Kidney (tissue), 13 donors: ENCODE measurements at regions not wholly inside any gene's neighbourhood (a gene's known extent, or its start where the extent isn't known, plus 50 kb on each side); places are given as distances from the start of the nearest gene placed in this dataset.

Experiments
- DNase-seq, 5 donors: peaks; one replicate each; pipeline ENCODE4 v3.0.0-alpha.2; 2013 to 2020
- FAIRE-seq: peaks from 2 replicates; lab custom pipeline; 2012; peaks lifted over from hg19 to GRCh38; lab: Jason Lieb, UNC
- H3K27ac ChIP-seq, 2 donors: one replicate each; pipeline ENCODE4 v1.7.0; 2013; ENCODE audit warnings: low read depth in 2 of 2, low read length in 2 of 2, inconsistent platforms in 1 of 2
- H3K27me3 ChIP-seq: one replicate; pipeline ENCODE4 v1.7.1; 2013; ENCODE audit warnings: low read length, inconsistent platforms; ENCODE audit not compliant: control insufficient read depth, insufficient read depth
- H3K36me3 ChIP-seq, 3 donors: one replicate each; pipeline versions ENCODE4 v1.7.0 to v1.7.1; 2013; ENCODE audit warnings: low read length in 3 of 3, control low read depth in 1 of 3, inconsistent platforms in 1 of 3; ENCODE audit not compliant: insufficient read depth in 3 of 3, control insufficient read depth in 2 of 3
- H3K4me1 ChIP-seq, 3 donors: one replicate each; pipeline versions ENCODE4 v1.7.0 to v1.7.1; 2013; ENCODE audit warnings: low read length in 3 of 3, inconsistent platforms in 1 of 3, low read depth in 1 of 3; ENCODE audit not compliant: control insufficient read depth in 2 of 3, insufficient read depth in 2 of 3
- H3K4me3 ChIP-seq, 3 donors: one replicate each; pipeline versions ENCODE4 v1.7.0 to v1.8.1; 2013; ENCODE audit warnings: low read length in 3 of 3, control low read depth in 1 of 3, inconsistent platforms in 1 of 3
- H3K9ac ChIP-seq, 3 donors: one replicate each; pipeline versions ENCODE4 v1.7.0 to v1.7.1; 2013; ENCODE audit warnings: low read length in 3 of 3, control low read depth in 1 of 3, inconsistent platforms in 1 of 3
- H3K9me3 ChIP-seq, 3 donors: one replicate each; pipeline versions ENCODE4 v1.7.0 to v1.7.1; 2013; ENCODE audit warnings: low read length in 3 of 3, control low read depth in 1 of 3, inconsistent platforms in 1 of 3; ENCODE audit not compliant: control insufficient read depth in 2 of 3, insufficient read depth in 1 of 3
- CTCF ChIP-seq: IDR thresholded peaks from 3 replicates; pipeline ENCODE4 v1.5.1; 2012; ENCODE audit warnings: mild to moderate bottlenecking, moderate library complexity, borderline replicate concordance; ENCODE audit not compliant: insufficient read depth; ENCODE audit errors: extremely low read depth
- intact Hi-C: fragments of 100-400 bp; cut with DNase I; formaldehyde crosslinking; loops from one replicate; pipeline ENCODE4 v1.11.1; 2022
- donor health status: control.
- donor health status: control.
- donor health status: control.
- donor health status: control.
- donor health status: control.
- donor health status: DM: yes; HTN: yes; CAD: no.
- donor health status: Normal renal cell carcinoma (clear cell type).

GRCh38 chr6:15102241-15102640 lies 143.6 kb upstream of the JARID2 start:
- H3K9me3 ChIP-seq, result peaks cover 0 to 4% (median 0%) of the 10 kb centered on the region in 3 donors
- H3K4me1 ChIP-seq, result no peaks in the 10 kb centered on the region
- H3K27me3 ChIP-seq, result no peaks in the 10 kb centered on the region
- DNase-seq, result no peak
- no peak overlapping the region for H3K4me3 ChIP-seq
- TF ChIP-seq CTCF, result no peak
- H3K36me3 ChIP-seq, result no peaks in the 10 kb centered on the region
- H3K27ac ChIP-seq, result no peak overlapping the region
- no peak for FAIRE-seq
- intact Hi-C loops, result no loop called here
- no peak overlapping the region for H3K9ac ChIP-seq

GRCh38 chr6:15106958-15107643 lies 138.8 kb upstream of the JARID2 start:
- no peaks in the 10 kb centered on the region for H3K36me3 ChIP-seq
- FAIRE-seq (no peak), DNase-seq (peak in 2 of 5 donors; percentile 42 to 48)
- no peaks in the 10 kb centered on the region for H3K4me1 ChIP-seq
- no peak overlapping the region for H3K9ac ChIP-seq
- no peaks in the 10 kb centered on the region for H3K27me3 ChIP-seq
- H3K4me3 ChIP-seq, result no peak overlapping the region
- H3K27ac ChIP-seq, result no peak overlapping the region
- intact Hi-C loops, result no loop called here
- H3K9me3 ChIP-seq, result peaks cover 0 to 4% (median 0%) of the 10 kb centered on the region in 3 donors
- no peak for TF ChIP-seq CTCF

- no peak for FAIRE-seq
- no peaks in the 10 kb centered on the region for H3K36me3 ChIP-seq
- TF ChIP-seq CTCF, result no peak
- H3K4me1 ChIP-seq, result no peaks in the 10 kb centered on the region
- no peak overlapping the region for H3K27ac ChIP-seq
- no peak overlapping the region for H3K9ac ChIP-seq
- DNase-seq, result no peak
- H3K27me3 ChIP-seq, result no peaks in the 10 kb centered on the region
- intact Hi-C loops, result no loop called here
- H3K9me3 ChIP-seq, result peaks cover 0 to 4% (median 0%) of the 10 kb centered on the region in 3 donors
- no peak overlapping the region for H3K4me3 ChIP-seq
Observed at GRCh38 chr6:15107644-15108382, 138.1 kb upstream of the JARID2 start.
